HCT116 (cell line): ENCODE measurements at regions not wholly inside any gene's neighbourhood (a gene's known extent, or its start where the extent isn't known, plus 50 kb on each side); places are given as distances from the start of the nearest gene placed in this dataset.

ENCODE experiments used
- ATAC-seq: fragments of 200-7000 bp; cut with Tn5 transposase; 2 replicates; pipeline ENCODE4 v1.9.1; 2020; ENCODE audit warnings: mild to moderate bottlenecking, moderate library complexity
- BruUV-seq: library from RNA; stranded (reverse); fragments of 400-500 nt; replicated peaks from 2 replicates; lab custom pipeline; 2021; lab: Mats Ljungman, UMichigan
- CTCF ChIA-PET: fragments of 300-600 bp; sonication (Branson Sonifier 250); formaldehyde crosslinking; loops from one replicate; lab custom pipeline; 2021; ENCODE audit warnings: antibody characterized with exemption; lab: Charles Lee
- POLR2A ChIA-PET: fragments of 300-600, 350-600 bp; sonication (Branson Sonifier 250); formaldehyde crosslinking; loops from one replicate; lab custom pipeline; 2021; ENCODE audit warnings: antibody characterized with exemption; lab: Charles Lee
- RAD21 ChIA-PET, 2 experiments: fragments of 300-600 bp; sonication (Branson Sonifier 250); formaldehyde crosslinking; loops; one replicate each; lab custom pipeline; 2023; ENCODE audit warnings: low total read pairs in 2 of 2; ENCODE audit not compliant: uncharacterized antibody in 2 of 2, unreplicated experiment in 2 of 2, low non-redundant PET in 1 of 2; lab: Charles Lee
- DNase-seq: peaks from one replicate; pipeline ENCODE4 v3.0.0-alpha.2; 2010; ENCODE audit warnings: low read depth, low spot score
- H2AFZ ChIP-seq: fragments of 200-600 bp; shearing (Covaris generic), sonication (generic); 2 replicates; pipeline ENCODE4 v1.6.1; 2017; ENCODE audit warnings: low read depth, mixed run types, mixed read lengths, antibody characterized with exemption, low read length; ENCODE audit not compliant: poor library complexity, severe bottlenecking
- H3K27ac ChIP-seq: 2 replicates; pipeline ENCODE4 v1.5.1; 2012; ENCODE audit warnings: low read depth, low read length
- H3K27me3 ChIP-seq: fragments of 200-600 bp; sonication (generic); 2 replicates; pipeline ENCODE4 v1.6.1; 2016; ENCODE audit warnings: mixed run types, low read length, mixed read lengths; ENCODE audit not compliant: insufficient read depth
- H3K36me3 ChIP-seq, 2 experiments: fragments of 200-500 bp in 1 of 2; fragments of 200-600 bp in 1 of 2; sonication (Bioruptor generic) in 1 of 2; sonication (generic) in 1 of 2; 2 replicates each; pipeline versions ENCODE4 v1.5.1 to v1.6.1; 2014 to 2016; ENCODE audit warnings: low read length in 2 of 2, inconsistent platforms in 1 of 2, mixed read lengths in 1 of 2, mixed run types in 1 of 2; ENCODE audit not compliant: insufficient read depth in 2 of 2, control insufficient read depth in 1 of 2
- H3K4me1 ChIP-seq, 2 experiments: fragments of 200-600 bp in 1 of 2; sonication (generic) in 1 of 2; 2 replicates each; pipeline versions ENCODE4 v1.5.1 to v1.6.1; 2012 to 2017; ENCODE audit warnings: low read length in 2 of 2, inconsistent platforms in 1 of 2, mild to moderate bottlenecking in 1 of 2, mixed read lengths in 1 of 2, mixed run types in 1 of 2, moderate library complexity in 1 of 2; ENCODE audit not compliant: insufficient read depth in 2 of 2, control insufficient read depth in 1 of 2
- H3K4me2 ChIP-seq: fragments of 200-600 bp; sonication (generic); 2 replicates; pipeline ENCODE4 v1.6.1; 2017; ENCODE audit warnings: mixed run types, low read length, mixed read lengths
- H3K4me3 ChIP-seq, 2 experiments: fragments of 200-600 bp in 1 of 2; sonication (generic) in 1 of 2; replicated peaks in 1 of 2; 2 replicates each; pipeline ENCODE4 v1.5.1; 2011 to 2016; ENCODE audit warnings: low read length in 2 of 2, control low read depth in 1 of 2, low read depth in 1 of 2, mild to moderate bottlenecking in 1 of 2, mixed read lengths in 1 of 2, mixed run types in 1 of 2
- H3K79me2 ChIP-seq: fragments of 200-600 bp; sonication (generic); 2 replicates; pipeline ENCODE4 v1.6.1; 2017; ENCODE audit warnings: mild to moderate bottlenecking, mixed run types, low read length, moderate library complexity, mixed read lengths; ENCODE audit not compliant: insufficient read depth
- H3K9ac ChIP-seq: fragments of 200-600 bp; sonication (generic); 2 replicates; pipeline ENCODE4 v1.6.1; 2016; ENCODE audit warnings: low read length, mixed read lengths
- H3K9me2 ChIP-seq: fragments of 200-600 bp; sonication (generic), shearing (Covaris generic); 2 replicates; pipeline ENCODE4 v1.6.1; 2017; ENCODE audit warnings: mixed run types, mild to moderate bottlenecking, moderate library complexity; ENCODE audit not compliant: insufficient read depth
- H3K9me3 ChIP-seq, 2 experiments: fragments of 200-500 bp in 1 of 2; fragments of 200-600 bp in 1 of 2; sonication (Bioruptor generic) in 1 of 2; sonication (generic) in 1 of 2; 2 replicates each; pipeline ENCODE4 v1.6.1; 2014 to 2017; ENCODE audit warnings: low read length in 2 of 2, mixed read lengths in 2 of 2, inconsistent platforms in 1 of 2, low read depth in 1 of 2, mild to moderate bottlenecking in 1 of 2, mixed run types in 1 of 2, moderate library complexity in 1 of 2; ENCODE audit not compliant: control insufficient read depth in 1 of 2, insufficient read depth in 1 of 2
- H4K20me1 ChIP-seq: fragments of 200-600 bp; sonication (generic), shearing (Covaris generic); 2 replicates; pipeline ENCODE4 v1.6.1; 2017; ENCODE audit warnings: mixed run types, mild to moderate bottlenecking, moderate library complexity; ENCODE audit not compliant: insufficient read depth
- ATF3 ChIP-seq: IDR thresholded peaks from 2 replicates; pipeline ENCODE4 v1.6.1; 2012
- CBX3 ChIP-seq: IDR thresholded peaks from 2 replicates; pipeline ENCODE4 v1.6.1; 2012; ENCODE audit warnings: low read depth
- CEBPB ChIP-seq: IDR thresholded peaks from 2 replicates; pipeline ENCODE4 v1.6.1; 2012; ENCODE audit warnings: low read depth
- CTCF ChIP-seq, 3 experiments: fragments of 200-600 bp in 1 of 3; sonication (generic) in 1 of 3; IDR thresholded peaks in 2 of 3; conservative IDR thresholded peaks in 1 of 3; 2 replicates each; pipeline ENCODE4 v1.5.1; 2012 to 2017; ENCODE audit warnings: low read depth in 2 of 3, low read length in 2 of 3, antibody characterized with exemption in 1 of 3, borderline replicate concordance in 1 of 3, control low read depth in 1 of 3, mild to moderate bottlenecking in 1 of 3, mixed read lengths in 1 of 3, mixed run types in 1 of 3, moderate library complexity in 1 of 3; ENCODE audit not compliant: insufficient read depth in 1 of 3
- ELF1 ChIP-seq: IDR thresholded peaks from 2 replicates; pipeline ENCODE4 v1.6.1; 2012; ENCODE audit warnings: low read depth, borderline replicate concordance
- EZH2phosphoT487 ChIP-seq: fragments of 200-600 bp; IDR thresholded peaks from 2 replicates; pipeline ENCODE4 v1.6.1; 2018; ENCODE audit warnings: antibody characterized with exemption, borderline replicate concordance
- FOSL1 ChIP-seq: IDR thresholded peaks from 2 replicates; pipeline ENCODE4 v1.6.1; 2012; ENCODE audit warnings: low read depth
- JUND ChIP-seq: IDR thresholded peaks from 2 replicates; pipeline ENCODE4 v1.6.1; 2012
- MAX ChIP-seq: IDR thresholded peaks from 2 replicates; pipeline ENCODE4 v1.6.1; 2012
- POLR2A ChIP-seq: IDR thresholded peaks from 2 replicates; pipeline ENCODE4 v1.7.0; 2011; ENCODE audit warnings: borderline replicate concordance; ENCODE audit not compliant: insufficient read depth, insufficient read length; ENCODE audit errors: extremely low read depth
- POLR2AphosphoS5 ChIP-seq: IDR thresholded peaks from 2 replicates; pipeline ENCODE4 v1.6.1; 2011; ENCODE audit warnings: mild to moderate bottlenecking, low read depth, low read length, moderate library complexity
- RAD21 ChIP-seq: IDR thresholded peaks from 2 replicates; pipeline ENCODE4 v1.6.1; 2012; ENCODE audit warnings: low read depth, mild to moderate bottlenecking
- REST ChIP-seq: IDR thresholded peaks from 2 replicates; pipeline ENCODE4 v1.6.1; 2012; ENCODE audit warnings: low read depth
- SIN3A ChIP-seq: IDR thresholded peaks from 2 replicates; pipeline ENCODE4 v1.6.1; 2012; ENCODE audit warnings: low read depth
- SP1 ChIP-seq: IDR thresholded peaks from 2 replicates; pipeline ENCODE4 v1.6.1; 2012; ENCODE audit warnings: low read depth
- SRF ChIP-seq: IDR thresholded peaks from 2 replicates; pipeline ENCODE4 v1.6.1; 2012; ENCODE audit warnings: low read depth
- YY1 ChIP-seq: IDR thresholded peaks from 2 replicates; pipeline ENCODE4 v1.6.1; 2011; ENCODE audit warnings: low read length, low read depth, moderate library complexity, mild to moderate bottlenecking; ENCODE audit not compliant: insufficient replicate concordance; ENCODE audit errors: extremely low read depth
- ZFX ChIP-seq: fragments of 450-650 bp; IDR thresholded peaks from 2 replicates; pipeline ENCODE4 v1.6.1; 2017
- ZNF274 ChIP-seq: fragments of 200-500 bp; sonication (Bioruptor generic); IDR thresholded peaks from 2 replicates; pipeline ENCODE4 v1.6.1; 2014; ENCODE audit warnings: mild to moderate bottlenecking, low read depth, low read length, inconsistent platforms
- intact Hi-C: fragments of 100-400 bp; cut with micrococcal nuclease; formaldehyde crosslinking; loops from 2 replicates; pipeline ENCODE4 v1.10.0; 2022

GRCh38 chr10:4742217-4742616 lies 83.8 kb upstream of the AKR1E2 start:
- no peak overlapping the region for H3K4me3 ChIP-seq
- no peak overlapping the region for H3K4me2 ChIP-seq
- H2AFZ ChIP-seq: no peak overlapping the region
- ChIA-PET RAD21 (no interaction called here), CTCF (no interaction called here)
- H3K9me2 ChIP-seq: no peaks in the 10 kb centered on the region; the same call in 1 of the 2 replicates
- no peaks in the 10 kb centered on the region for H3K79me2 ChIP-seq
- H4K20me1 ChIP-seq: no peaks in the 10 kb centered on the region
- H3K27me3 ChIP-seq: no peaks in the 10 kb centered on the region
- DNase-seq: no peak
- ATAC-seq: no peak
- H3K4me1 ChIP-seq: peaks cover 0 to 5% of the 10 kb centered on the region in 2 experiments; a peak in 1 of 4 replicates
- TF ChIP-seq CEBPB: no peak
- TF ChIP-seq RAD21: no peak
- TF ChIP-seq ELF1: no peak
- no peak for TF ChIP-seq ZNF274
- no peak for TF ChIP-seq POLR2A
- TF ChIP-seq CTCF (IDR thresholded peaks at IDR 0.05 in 2 of 3, conservative IDR thresholded peaks at IDR 0.05 in 1 of 3; ENCODE audit: borderline replicate concordance in 1 of 3, insufficient read depth in 1 of 3, low read depth in 2 of 3, low read length in 2 of 3): no peak
- TF ChIP-seq CBX3: no peak
- TF ChIP-seq SRF: no peak
- TF ChIP-seq ZFX: no peak
- TF ChIP-seq REST: no peak
- TF ChIP-seq YY1: no peak
- TF ChIP-seq SP1: no peak
- TF ChIP-seq MAX: no peak
- TF ChIP-seq JUND: no peak
- TF ChIP-seq EZH2phosphoT487: no peak
- TF ChIP-seq POLR2AphosphoS5: no peak
- no peak for TF ChIP-seq ATF3
- no peak for TF ChIP-seq FOSL1
- no peak for TF ChIP-seq SIN3A
- TF ChIP-seq, all 23 proteins: peak for 0
- no TSS peak for BruUV-seq
- Histone ChIP-seq H3K36me3 (no peaks in the 10 kb centered on the region), H3K9me3 (no peaks in the 10 kb centered on the region), H3K27ac (no peak overlapping the region), H3K9ac (no peak overlapping the region)
- POLR2A ChIA-PET: interaction anchor here (0.8 kb wide), 1 partner anchor 9 kb away, joined by 3 read pairs; no protein-coding TSS in a partner anchor
- intact Hi-C loops: no loop called here
